ENCODE measurements at regions not wholly inside any gene's neighbourhood (a gene's known extent, or its start where the extent isn't known, plus 50 kb on each side); places are given as distances from the start of the nearest gene placed in this dataset.

GRCh38 chr3:177832880-177833279, 635.6 kb upstream of the TBL1XR1 start:
- no peaks in the 10 kb centered on the region for H3K27me3 ChIP-seq (ENCODE audit: control insufficient read depth in 3 of 3, insufficient read depth in 3 of 3, low read length in 3 of 3)
- FAIRE-seq: no peak

GRCh38 chr3:177833332-177833731, 636.0 kb upstream of the TBL1XR1 start:
- WGBS, 3 donors: 9 to 24% (median 11%) methylated on average over 2 of the region's 2 CpGs
- no peak overlapping the region for H3K4me3 ChIP-seq (ENCODE audit: low read depth in 1 of 3, low read length in 3 of 3)
- DNase-seq (peak; percentile 35 to 48), FAIRE-seq (no peak)
- H3K27ac ChIP-seq (ENCODE audit: low read depth in 1 of 3, low read length in 2 of 3): no peak overlapping the region
- H3K36me3 ChIP-seq (ENCODE audit: control insufficient read depth in 3 of 3, insufficient read depth in 2 of 3, low read depth in 1 of 3, low read length in 3 of 3): no peaks in the 10 kb centered on the region
- no peaks in the 10 kb centered on the region for H3K9me3 ChIP-seq (ENCODE audit: control insufficient read depth in 2 of 2, insufficient read depth in 1 of 2, low read depth in 1 of 2, low read length in 1 of 2)
- H3K27me3 ChIP-seq (ENCODE audit: control insufficient read depth in 3 of 3, insufficient read depth in 3 of 3, low read length in 3 of 3): no peaks in the 10 kb centered on the region
- H3K4me1 ChIP-seq (ENCODE audit: control insufficient read depth in 3 of 3, insufficient read depth in 2 of 3, low read depth in 1 of 3, low read length in 2 of 3): no peaks in the 10 kb centered on the region

More at GRCh38 chr3:177832880-177833279, 635.6 kb upstream of the TBL1XR1 start:
- H3K4me3 ChIP-seq (ENCODE audit: low read depth in 1 of 3, low read length in 3 of 3): no peak overlapping the region
- H3K27ac ChIP-seq (ENCODE audit: low read depth in 1 of 3, low read length in 2 of 3): no peak overlapping the region
- H3K4me1 ChIP-seq (ENCODE audit: control insufficient read depth in 3 of 3, insufficient read depth in 2 of 3, low read depth in 1 of 3, low read length in 2 of 3): peaks cover 0 to 1% (median 0%) of the 10 kb centered on the region in 3 donors
- H3K9me3 ChIP-seq (ENCODE audit: control insufficient read depth in 2 of 2, insufficient read depth in 1 of 2, low read depth in 1 of 2, low read length in 1 of 2): no peaks in the 10 kb centered on the region
- H3K36me3 ChIP-seq (ENCODE audit: control insufficient read depth in 3 of 3, insufficient read depth in 2 of 3, low read depth in 1 of 3, low read length in 3 of 3): no peaks in the 10 kb centered on the region
- DNase-seq: no peak
- WGBS, 3 donors: 22 to 39% (median 35%) methylated on average over 2 of the region's 2 CpGs

- no peaks in the 10 kb centered on the region for H3K36me3 ChIP-seq (ENCODE audit: control insufficient read depth in 3 of 3, insufficient read depth in 2 of 3, low read depth in 1 of 3, low read length in 3 of 3)
- no peak for FAIRE-seq
- no peak for DNase-seq
- H3K4me1 ChIP-seq (ENCODE audit: control insufficient read depth in 3 of 3, insufficient read depth in 2 of 3, low read depth in 1 of 3, low read length in 2 of 3): no peaks in the 10 kb centered on the region
- no peak overlapping the region for H3K4me3 ChIP-seq (ENCODE audit: low read depth in 1 of 3, low read length in 3 of 3)
- no peaks in the 10 kb centered on the region for H3K9me3 ChIP-seq (ENCODE audit: control insufficient read depth in 2 of 2, insufficient read depth in 1 of 2, low read depth in 1 of 2, low read length in 1 of 2)
- H3K27me3 ChIP-seq (ENCODE audit: control insufficient read depth in 3 of 3, insufficient read depth in 3 of 3, low read length in 3 of 3): no peaks in the 10 kb centered on the region
- H3K27ac ChIP-seq (ENCODE audit: low read depth in 1 of 3, low read length in 2 of 3): no peak overlapping the region
- WGBS, 3 donors: 73 to 86% (median 85%) methylated on average over 2 of the region's 2 CpGs
Observed at GRCh38 chr3:177835008-177835407, 637.7 kb upstream of the TBL1XR1 start.

GRCh38 chr3:177835917-177836316, 638.6 kb upstream of the TBL1XR1 start:
- H3K4me1 ChIP-seq (ENCODE audit: control insufficient read depth in 3 of 3, insufficient read depth in 2 of 3, low read depth in 1 of 3, low read length in 2 of 3): no peaks in the 10 kb centered on the region
- H3K27ac ChIP-seq (ENCODE audit: low read depth in 1 of 3, low read length in 2 of 3): no peak overlapping the region
- WGBS, 3 donors: 71 to 95% (median 88%) methylated on average over 1 of the region's 1 CpG
- FAIRE-seq (no peak), DNase-seq (no peak)
- H3K9me3 ChIP-seq (ENCODE audit: control insufficient read depth in 2 of 2, insufficient read depth in 1 of 2, low read depth in 1 of 2, low read length in 1 of 2): no peaks in the 10 kb centered on the region
- no peak overlapping the region for H3K4me3 ChIP-seq (ENCODE audit: low read depth in 1 of 3, low read length in 3 of 3)
- no peaks in the 10 kb centered on the region for H3K27me3 ChIP-seq (ENCODE audit: control insufficient read depth in 3 of 3, insufficient read depth in 3 of 3, low read length in 3 of 3)
- H3K36me3 ChIP-seq (ENCODE audit: control insufficient read depth in 3 of 3, insufficient read depth in 2 of 3, low read depth in 1 of 3, low read length in 3 of 3): no peaks in the 10 kb centered on the region

- DNase-seq (peak; percentile 18 to 65), FAIRE-seq (no peak)
- Histone ChIP-seq H3K4me3 (ENCODE audit: low read depth in 1 of 3, low read length in 3 of 3) (no peak overlapping the region), H3K27ac (ENCODE audit: low read depth in 1 of 3, low read length in 2 of 3) (no peak overlapping the region), H3K4me1 (ENCODE audit: control insufficient read depth in 3 of 3, insufficient read depth in 2 of 3, low read depth in 1 of 3, low read length in 2 of 3) (no peaks in the 10 kb centered on the region), H3K9me3 (ENCODE audit: control insufficient read depth in 2 of 2, insufficient read depth in 1 of 2, low read depth in 1 of 2, low read length in 1 of 2) (no peaks in the 10 kb centered on the region), H3K36me3 (ENCODE audit: control insufficient read depth in 3 of 3, insufficient read depth in 2 of 3, low read depth in 1 of 3, low read length in 3 of 3) (no peaks in the 10 kb centered on the region), H3K27me3 (ENCODE audit: control insufficient read depth in 3 of 3, insufficient read depth in 3 of 3, low read length in 3 of 3) (no peaks in the 10 kb centered on the region)
- WGBS, 3 donors: 43 to 61% (median 55%) methylated on average over 5 of the region's 5 CpGs
Observed at GRCh38 chr3:177836671-177837070, 639.4 kb upstream of the TBL1XR1 start.

GRCh38 chr3:177837951-177838655, 640.8 kb upstream of the TBL1XR1 start:
- H3K9me3 ChIP-seq (ENCODE audit: control insufficient read depth in 2 of 2, insufficient read depth in 1 of 2, low read depth in 1 of 2, low read length in 1 of 2): no peaks in the 10 kb centered on the region
- H3K4me1 ChIP-seq (ENCODE audit: control insufficient read depth in 3 of 3, insufficient read depth in 2 of 3, low read depth in 1 of 3, low read length in 2 of 3): no peaks in the 10 kb centered on the region
- no peak for DNase-seq
- H3K27ac ChIP-seq (ENCODE audit: low read depth in 1 of 3, low read length in 2 of 3): no peak overlapping the region
- 75 to 79% (median 78%) methylated on average over 5 of the region's 5 CpGs for WGBS, 3 donors
- no peak for FAIRE-seq
- H3K36me3 ChIP-seq (ENCODE audit: control insufficient read depth in 3 of 3, insufficient read depth in 2 of 3, low read depth in 1 of 3, low read length in 3 of 3): no peaks in the 10 kb centered on the region
- H3K4me3 ChIP-seq (ENCODE audit: low read depth in 1 of 3, low read length in 3 of 3): no peak overlapping the region
- no peaks in the 10 kb centered on the region for H3K27me3 ChIP-seq (ENCODE audit: control insufficient read depth in 3 of 3, insufficient read depth in 3 of 3, low read length in 3 of 3)

GRCh38 chr3:177838766-177839350, 641.6 kb upstream of the TBL1XR1 start:
- WGBS, 3 donors: 85 to 86% (median 86%) methylated on average over 7 of the region's 7 CpGs
- H3K9me3 ChIP-seq (ENCODE audit: control insufficient read depth in 2 of 2, insufficient read depth in 1 of 2, low read depth in 1 of 2, low read length in 1 of 2): no peaks in the 10 kb centered on the region

GRCh38 chr3:177842302-177842701, 645.0 kb upstream of the TBL1XR1 start:
- no peaks in the 10 kb centered on the region for H3K9me3 ChIP-seq (ENCODE audit: control insufficient read depth in 2 of 2, insufficient read depth in 1 of 2, low read depth in 1 of 2, low read length in 1 of 2)
- H3K4me3 ChIP-seq (ENCODE audit: low read depth in 1 of 3, low read length in 3 of 3): no peak overlapping the region
- H3K36me3 ChIP-seq (ENCODE audit: control insufficient read depth in 3 of 3, insufficient read depth in 2 of 3, low read depth in 1 of 3, low read length in 3 of 3): no peaks in the 10 kb centered on the region
- no peaks in the 10 kb centered on the region for H3K4me1 ChIP-seq (ENCODE audit: control insufficient read depth in 3 of 3, insufficient read depth in 2 of 3, low read depth in 1 of 3, low read length in 2 of 3)
- FAIRE-seq (no peak), DNase-seq (no peak)
- WGBS, 3 donors: 88 to 97% (median 94%) methylated on average over 1 of the region's 1 CpG
- no peak overlapping the region for H3K27ac ChIP-seq (ENCODE audit: low read depth in 1 of 3, low read length in 2 of 3)
- H3K27me3 ChIP-seq (ENCODE audit: control insufficient read depth in 3 of 3, insufficient read depth in 3 of 3, low read length in 3 of 3): no peaks in the 10 kb centered on the region

More at GRCh38 chr3:177838766-177839350, 641.6 kb upstream of the TBL1XR1 start:
- DNase-seq (no peak), FAIRE-seq (no peak)
- Histone ChIP-seq H3K4me3 (ENCODE audit: low read depth in 1 of 3, low read length in 3 of 3) (no peak overlapping the region), H3K27me3 (ENCODE audit: control insufficient read depth in 3 of 3, insufficient read depth in 3 of 3, low read length in 3 of 3) (no peaks in the 10 kb centered on the region), H3K4me1 (ENCODE audit: control insufficient read depth in 3 of 3, insufficient read depth in 2 of 3, low read depth in 1 of 3, low read length in 2 of 3) (no peaks in the 10 kb centered on the region), H3K27ac (ENCODE audit: low read depth in 1 of 3, low read length in 2 of 3) (no peak overlapping the region), H3K36me3 (ENCODE audit: control insufficient read depth in 3 of 3, insufficient read depth in 2 of 3, low read depth in 1 of 3, low read length in 3 of 3) (no peaks in the 10 kb centered on the region)

All from small intestine (tissue), 7 donors.